ENCODE measurements at regions not wholly inside any gene's neighbourhood (a gene's known extent, or its start where the extent isn't known, plus 50 kb on each side); places are given as distances from the start of the nearest gene placed in this dataset.

- TF ChIP-seq RFX5 (IDR thresholded peaks at IDR 0.05; ENCODE audit: low read depth, low read length) (no peak), RB1 (IDR thresholded peaks at IDR 0.05; ENCODE audit: borderline replicate concordance) (no peak)
Measured at GRCh38 chr12:127819056-127819455, 447.9 kb upstream of the TMEM132C start (continued).

DNA sequence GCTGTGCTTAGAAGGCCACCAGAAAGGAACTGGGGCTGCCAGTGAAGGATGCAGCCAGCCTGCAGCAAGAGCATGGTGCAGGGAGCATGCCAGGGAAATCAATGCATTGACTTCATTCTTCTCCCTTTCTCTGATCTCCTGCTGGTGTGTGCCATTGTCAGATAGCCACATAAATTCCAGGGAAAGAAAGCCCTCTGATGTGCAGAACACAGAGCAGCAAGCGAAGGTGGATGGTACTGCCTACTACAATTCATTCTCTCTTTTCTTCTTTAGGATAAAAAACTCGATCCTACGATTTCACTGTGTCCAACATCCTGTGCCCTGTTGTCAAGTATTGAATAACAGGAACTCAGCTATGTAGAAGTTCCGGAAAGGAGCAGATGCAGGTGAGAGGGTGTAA is 446.7 kb upstream of the TMEM132C start:
- Histone ChIP-seq H2AFZ (ENCODE audit: control insufficient read depth, low read depth, low read length) (no peak overlapping the region), H3K4me2 (ENCODE audit: control insufficient read depth, insufficient read depth) (no peak overlapping the region), H3K9ac (ENCODE audit: control insufficient read depth, insufficient read depth, low read length) (no peak overlapping the region), H3K79me2 (ENCODE audit: control insufficient read depth, insufficient read depth, low read length) (no peaks in the 10 kb centered on the region), H3K4me1 (ENCODE audit: control insufficient read depth, insufficient read depth, low read length) (no peaks in the 10 kb centered on the region), H3K4me3 (no peak overlapping the region), H3K36me3 (ENCODE audit: control insufficient read depth in 2 of 2, insufficient read depth in 2 of 2, low read length in 1 of 2) (no peaks in the 10 kb centered on the region), H3K27ac (ENCODE audit: control insufficient read depth, insufficient read depth) (no peak overlapping the region), H3K27me3 (replicated peaks in 1 of 2; ENCODE audit: control insufficient read depth in 2 of 2, insufficient read depth in 2 of 2, low read length in 1 of 2) (no peaks in the 10 kb centered on the region), H4K20me1 (ENCODE audit: control insufficient read depth, insufficient read depth) (no peaks in the 10 kb centered on the region), H3K9me3 (replicated peaks; ENCODE audit: control insufficient read depth, insufficient read depth, low read length) (no peaks in the 10 kb centered on the region; the same call in 2 of the 3 replicates)
- no peak for FAIRE-seq
- 25% methylated on average over 4 of the region's 4 CpGs for WGBS (ENCODE audit: insufficient coverage, insufficient replicate concordance, low lambda C conversion rate, missing lambda C conversion rate)
- BruUV-seq (replicated peaks): no TSS peak
- intact Hi-C loops (cut with micrococcal nuclease; ENCODE audit: unreplicated experiment): no loop called here
- ChIA-PET CTCF (no interaction called here), SMC1A (ENCODE audit: uncharacterized antibody, unreplicated experiment) (no interaction called here), POLR2A (no interaction called here), RAD21 (ENCODE audit: unreplicated experiment) (no interaction called here)
- TF ChIP-seq JUND (IDR thresholded peaks at IDR 0.05; ENCODE audit: low read depth, low read length) (no peak), BCL11A (IDR thresholded peaks at IDR 0.05; ENCODE audit: low read depth, low read length) (no peak), POU2F2 (IDR thresholded peaks at IDR 0.05; ENCODE audit: borderline replicate concordance, low read depth, low read length) (no peak), SREBF1 (IDR thresholded peaks at IDR 0.05; ENCODE audit: low read length) (no peak), NFXL1 (IDR thresholded peaks at IDR 0.05; ENCODE audit: borderline replicate concordance) (no peak), KDM1A (IDR thresholded peaks at IDR 0.05; ENCODE audit: borderline replicate concordance) (no peak), ZBED1 (IDR thresholded peaks at IDR 0.05; ENCODE audit: borderline replicate concordance) (no peak), CREM (IDR thresholded peaks at IDR 0.05; ENCODE audit: low read depth) (no peak), SMAD5 (IDR thresholded peaks at IDR 0.05; ENCODE audit: low read depth) (no peak), ASH2L (IDR thresholded peaks at IDR 0.05; ENCODE audit: borderline replicate concordance, low read depth) (no peak), RELA (IDR thresholded peaks at IDR 0.05; ENCODE audit: borderline replicate concordance, partially characterized antibody) (no peak)
- TF ChIP-seq, protein P1, sequence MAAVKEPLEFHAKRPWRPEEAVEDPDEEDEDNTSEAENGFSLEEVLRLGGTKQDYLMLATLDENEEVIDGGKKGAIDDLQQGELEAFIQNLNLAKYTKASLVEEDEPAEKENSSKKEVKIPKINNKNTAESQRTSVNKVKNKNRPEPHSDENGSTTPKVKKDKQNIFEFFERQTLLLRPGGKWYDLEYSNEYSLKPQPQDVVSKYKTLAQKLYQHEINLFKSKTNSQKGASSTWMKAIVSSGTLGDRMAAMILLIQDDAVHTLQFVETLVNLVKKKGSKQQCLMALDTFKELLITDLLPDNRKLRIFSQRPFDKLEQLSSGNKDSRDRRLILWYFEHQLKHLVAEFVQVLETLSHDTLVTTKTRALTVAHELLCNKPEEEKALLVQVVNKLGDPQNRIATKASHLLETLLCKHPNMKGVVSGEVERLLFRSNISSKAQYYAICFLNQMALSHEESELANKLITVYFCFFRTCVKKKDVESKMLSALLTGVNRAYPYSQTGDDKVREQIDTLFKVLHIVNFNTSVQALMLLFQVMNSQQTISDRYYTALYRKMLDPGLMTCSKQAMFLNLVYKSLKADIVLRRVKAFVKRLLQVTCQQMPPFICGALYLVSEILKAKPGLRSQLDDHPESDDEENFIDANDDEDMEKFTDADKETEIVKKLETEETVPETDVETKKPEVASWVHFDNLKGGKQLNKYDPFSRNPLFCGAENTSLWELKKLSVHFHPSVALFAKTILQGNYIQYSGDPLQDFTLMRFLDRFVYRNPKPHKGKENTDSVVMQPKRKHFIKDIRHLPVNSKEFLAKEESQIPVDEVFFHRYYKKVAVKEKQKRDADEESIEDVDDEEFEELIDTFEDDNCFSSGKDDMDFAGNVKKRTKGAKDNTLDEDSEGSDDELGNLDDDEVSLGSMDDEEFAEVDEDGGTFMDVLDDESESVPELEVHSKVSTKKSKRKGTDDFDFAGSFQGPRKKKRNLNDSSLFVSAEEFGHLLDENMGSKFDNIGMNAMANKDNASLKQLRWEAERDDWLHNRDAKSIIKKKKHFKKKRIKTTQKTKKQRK (IDR thresholded peaks at IDR 0.05; ENCODE audit: low read depth, low read length): no peak
- in situ Hi-C loops (cut with MboI): no loop called here
- no peak for DNase-seq (ENCODE audit: low read depth, low spot score)
- no peak for ATAC-seq
